GM12878 (cell line): ENCODE measurements at regions not wholly inside any gene's neighbourhood (a gene's known extent, or its start where the extent isn't known, plus 50 kb on each side); places are given as distances from the start of the nearest gene placed in this dataset.

Experiments used
- ATAC-seq: fragments of 200-7000 bp; cut with Tn5 transposase; 3 replicates; pipeline ENCODE4 v1.9.1; 2020; ENCODE audit warnings: mild to moderate bottlenecking, moderate library complexity
- BruUV-seq: library from RNA; stranded (reverse); fragments of 400-500 nt; replicated peaks from 2 replicates; lab custom pipeline; 2021; lab: Mats Ljungman, UMichigan
- CTCF ChIA-PET: fragments of 300-600 bp; sonication (Branson Sonifier 250); formaldehyde crosslinking; extraction: SDS; loops from one replicate; lab custom pipeline; 2021; ENCODE audit warnings: inconsistent platforms; lab: Yijun Ruan, JAX
- POLR2A ChIA-PET: fragments of 350-600 bp; formaldehyde crosslinking; extraction: SDS; loops from one replicate; lab custom pipeline; 2021; ENCODE audit warnings: inconsistent platforms; lab: Charles Lee
- RAD21 ChIA-PET: fragments of 300-600 bp; sonication (Branson Sonifier 250); formaldehyde crosslinking; loops from one replicate; lab custom pipeline; 2023; ENCODE audit warnings: antibody characterized with exemption; ENCODE audit not compliant: unreplicated experiment; lab: Charles Lee
- SMC1A ChIA-PET: fragments of 300-600 bp; sonication (Branson Sonifier 250); formaldehyde crosslinking; loops from one replicate; lab custom pipeline; 2023; ENCODE audit not compliant: unreplicated experiment, uncharacterized antibody; lab: Charles Lee
- DNase-seq: peaks from one replicate; pipeline ENCODE4 v3.0.0-alpha.2; 2011; ENCODE audit warnings: low read depth, low spot score
- FAIRE-seq: peaks from 3 replicates; lab custom pipeline; 2011; peaks lifted over from hg19 to GRCh38; lab: Jason Lieb, UNC
- H2AFZ ChIP-seq: 2 replicates; pipeline ENCODE4 v1.6.0; 2011; ENCODE audit warnings: low read depth, low read length, control low read depth; ENCODE audit not compliant: control insufficient read depth
- H3K27ac ChIP-seq: 2 replicates; pipeline ENCODE4 v1.5.1; 2011; ENCODE audit warnings: control low read depth; ENCODE audit not compliant: control insufficient read depth, insufficient read depth
- H3K27me3 ChIP-seq, 2 experiments: replicated peaks in 1 of 2; 2 replicates each; pipeline versions ENCODE4 v1.6.0 to v1.6.1; 2011; ENCODE audit warnings: low read length in 1 of 2; ENCODE audit not compliant: control insufficient read depth in 2 of 2, insufficient read depth in 2 of 2
- H3K36me3 ChIP-seq, 2 experiments: 2 replicates each; pipeline ENCODE4 v1.5.1; 2011; ENCODE audit warnings: low read length in 1 of 2; ENCODE audit not compliant: control insufficient read depth in 2 of 2, insufficient read depth in 2 of 2
- H3K4me1 ChIP-seq: 2 replicates; pipeline ENCODE4 v1.6.1; 2011; ENCODE audit warnings: mild to moderate bottlenecking, low read length, moderate library complexity, mixed read lengths; ENCODE audit not compliant: control insufficient read depth, insufficient read depth
- H3K4me2 ChIP-seq: 2 replicates; pipeline ENCODE4 v1.6.0; 2011; ENCODE audit warnings: control low read depth; ENCODE audit not compliant: control insufficient read depth, insufficient read depth
- H3K4me3 ChIP-seq: fragments of 200-600 bp; sonication (generic); 2 replicates; pipeline ENCODE4 v1.5.1; 2016
- H3K79me2 ChIP-seq: 2 replicates; pipeline ENCODE4 v1.6.0; 2011; ENCODE audit warnings: low read length; ENCODE audit not compliant: control insufficient read depth, insufficient read depth
- H3K9ac ChIP-seq: 2 replicates; pipeline ENCODE4 v1.8.0; 2011; ENCODE audit warnings: low read length, control low read depth, mixed read lengths; ENCODE audit not compliant: control insufficient read depth, insufficient read depth
- H3K9me3 ChIP-seq: replicated peaks from 3 replicates; pipeline ENCODE4 v1.5.1; 2011; ENCODE audit warnings: mild to moderate bottlenecking, low read length; ENCODE audit not compliant: control insufficient read depth, insufficient read depth
- H4K20me1 ChIP-seq: 2 replicates; pipeline ENCODE4 v1.6.0; 2011; ENCODE audit not compliant: control insufficient read depth, insufficient read depth
- CBFB ChIP-seq: IDR thresholded peaks from 2 replicates; pipeline ENCODE4 v1.6.1; 2016; ENCODE audit warnings: antibody characterized with exemption, low read depth
- CREM ChIP-seq: IDR thresholded peaks from 2 replicates; pipeline ENCODE4 v1.6.1; 2014; ENCODE audit warnings: antibody characterized with exemption, low read depth
- EP300 ChIP-seq, 2 experiments: fragments of 150-350 bp in 1 of 2; IDR thresholded peaks; 2 replicates each; pipeline ENCODE4 v1.6.1; 2011 to 2012; ENCODE audit warnings: low read depth in 2 of 2, low read length in 2 of 2, borderline replicate concordance in 1 of 2, improper control_type of control experiment in 1 of 2, inconsistent platforms in 1 of 2; ENCODE audit not compliant: control insufficient read depth in 1 of 2
- IRF4 ChIP-seq: IDR thresholded peaks from 2 replicates; pipeline ENCODE4 v1.6.1; 2011; ENCODE audit warnings: low read depth, low read length
- NFIC ChIP-seq: IDR thresholded peaks from 2 replicates; pipeline ENCODE4 v1.6.1; 2012; ENCODE audit warnings: low read depth, mild to moderate bottlenecking, inconsistent platforms, low read length, moderate library complexity
- NFXL1 ChIP-seq: fragments of 450-650 bp; IDR thresholded peaks from 2 replicates; pipeline ENCODE4 v1.6.1; 2017; ENCODE audit warnings: antibody characterized with exemption, mild to moderate bottlenecking, borderline replicate concordance
- NR2C1 ChIP-seq: fragments of 450-650 bp; IDR thresholded peaks from 2 replicates; pipeline ENCODE4 v1.6.1; 2017; ENCODE audit warnings: antibody characterized with exemption, mild to moderate bottlenecking, moderate library complexity
- NRF1 ChIP-seq: conservative IDR thresholded peaks from 2 replicates; pipeline ENCODE4 v1.6.1; 2011; ENCODE audit warnings: mild to moderate bottlenecking, low read depth, low read length, improper control_type of control experiment
- SP1 ChIP-seq: IDR thresholded peaks from one replicate; pipeline ENCODE4 v1.6.1; 2011; ENCODE audit warnings: low read depth, low read length
- STAT3 ChIP-seq: IDR thresholded peaks from 2 replicates; pipeline ENCODE4 v1.6.1; 2011; ENCODE audit warnings: low read depth, low read length, improper control_type of control experiment
- SUZ12 ChIP-seq: fragments of 200-600 bp; sonication (generic); IDR thresholded peaks from one replicate; pipeline ENCODE4 v1.6.1; 2018; ENCODE audit warnings: antibody characterized with exemption, mild to moderate bottlenecking; ENCODE audit not compliant: unreplicated experiment
- TCF12 ChIP-seq: IDR thresholded peaks from 2 replicates; pipeline ENCODE4 v1.6.1; 2011; ENCODE audit warnings: low read depth, mild to moderate bottlenecking, low read length
- TCF3 ChIP-seq: IDR thresholded peaks from 2 replicates; pipeline ENCODE4 v1.6.1; 2012; ENCODE audit warnings: low read depth, mild to moderate bottlenecking, low read length, borderline replicate concordance; ENCODE audit not compliant: insufficient read depth
- WGBS: methylation state at CpG from one replicate; pipeline ENCODE4 v1.1.6; 2016; ENCODE audit warnings: low lambda C conversion rate; ENCODE audit not compliant: insufficient replicate concordance, insufficient coverage; ENCODE audit errors: missing lambda C conversion rate; 5-methylcytosine and 5-hydroxymethylcytosine counted together
- in situ Hi-C: fragments of 300-500 bp; cut with MboI; formaldehyde crosslinking; loops from 9 replicates; pipeline ENCODE4 v1.14.3; 2018; ENCODE audit warnings: mixed read lengths
- intact Hi-C: fragments of 100-400 bp; cut with micrococcal nuclease; formaldehyde crosslinking; loops from one replicate; pipeline ENCODE4 v1.14.2; 2022; ENCODE audit not compliant: unreplicated experiment
- TF ChIP-seq, protein P1 (sequence below), 3 experiments: IDR thresholded peaks in 2 of 3; conservative IDR thresholded peaks in 1 of 3; 2 replicates each; pipeline ENCODE4 v1.5.1; 2011; ENCODE audit warnings: low read depth in 3 of 3, low read length in 3 of 3, mild to moderate bottlenecking in 3 of 3, control low read depth in 2 of 3, moderate library complexity in 2 of 3, inconsistent platforms in 1 of 3, mixed read lengths in 1 of 3; ENCODE audit not compliant: control insufficient read depth in 2 of 3, insufficient read depth in 1 of 3; ENCODE audit errors: extremely low read depth in 1 of 3
- TF ChIP-seq, protein P2 (sequence below): IDR thresholded peaks from 2 replicates; pipeline ENCODE4 v1.6.1; 2011; ENCODE audit warnings: borderline replicate concordance, low read depth, mild to moderate bottlenecking, moderate library complexity, mixed read lengths, low read length; ENCODE audit not compliant: insufficient read depth; ENCODE audit errors: extremely low read length
- TF ChIP-seq, protein P3 (sequence below): IDR thresholded peaks from 2 replicates; pipeline ENCODE4 v1.6.1; 2012; ENCODE audit warnings: low read length, inconsistent platforms

DNA sequence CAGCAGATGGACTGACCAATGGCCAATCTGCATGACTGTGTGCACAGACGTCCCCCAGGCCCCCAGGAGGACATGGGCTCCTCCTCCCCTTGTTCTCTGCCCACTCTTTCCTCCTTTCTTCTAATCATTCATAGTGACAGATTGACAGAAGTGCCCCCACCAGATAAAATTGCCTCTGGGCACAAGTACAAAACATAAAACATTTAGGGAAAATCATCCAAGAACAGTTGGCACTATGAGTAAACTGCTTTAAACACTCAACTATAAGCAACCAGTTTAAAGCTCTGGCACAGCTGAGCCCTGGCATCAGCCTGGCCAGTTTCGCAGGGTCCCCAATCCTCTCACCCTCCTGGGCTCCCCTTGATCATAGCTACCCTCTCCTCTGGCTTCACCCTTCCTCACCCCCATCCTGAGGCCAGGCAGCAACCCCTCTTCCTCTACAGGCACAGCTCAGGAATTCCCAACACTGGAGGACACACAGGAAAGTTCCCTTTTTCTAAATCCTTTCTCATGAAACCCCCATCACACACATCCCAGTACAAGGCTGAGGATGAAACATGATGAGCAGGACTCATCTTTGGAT is 232.9 kb downstream of the BUD13 start:
- TF ChIP-seq TCF3 = no peak
- no peak for TF ChIP-seq NR2C1
- TF ChIP-seq, protein P1, sequence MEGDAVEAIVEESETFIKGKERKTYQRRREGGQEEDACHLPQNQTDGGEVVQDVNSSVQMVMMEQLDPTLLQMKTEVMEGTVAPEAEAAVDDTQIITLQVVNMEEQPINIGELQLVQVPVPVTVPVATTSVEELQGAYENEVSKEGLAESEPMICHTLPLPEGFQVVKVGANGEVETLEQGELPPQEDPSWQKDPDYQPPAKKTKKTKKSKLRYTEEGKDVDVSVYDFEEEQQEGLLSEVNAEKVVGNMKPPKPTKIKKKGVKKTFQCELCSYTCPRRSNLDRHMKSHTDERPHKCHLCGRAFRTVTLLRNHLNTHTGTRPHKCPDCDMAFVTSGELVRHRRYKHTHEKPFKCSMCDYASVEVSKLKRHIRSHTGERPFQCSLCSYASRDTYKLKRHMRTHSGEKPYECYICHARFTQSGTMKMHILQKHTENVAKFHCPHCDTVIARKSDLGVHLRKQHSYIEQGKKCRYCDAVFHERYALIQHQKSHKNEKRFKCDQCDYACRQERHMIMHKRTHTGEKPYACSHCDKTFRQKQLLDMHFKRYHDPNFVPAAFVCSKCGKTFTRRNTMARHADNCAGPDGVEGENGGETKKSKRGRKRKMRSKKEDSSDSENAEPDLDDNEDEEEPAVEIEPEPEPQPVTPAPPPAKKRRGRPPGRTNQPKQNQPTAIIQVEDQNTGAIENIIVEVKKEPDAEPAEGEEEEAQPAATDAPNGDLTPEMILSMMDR (IDR thresholded peaks at IDR 0.05 in 2 of 3, conservative IDR thresholded peaks at IDR 0.05 in 1 of 3; ENCODE audit: control insufficient read depth in 2 of 3, extremely low read depth in 1 of 3, insufficient read depth in 1 of 3, low read depth in 3 of 3, low read length in 3 of 3) = no peak
- no peak for TF ChIP-seq IRF4
- no peak for TF ChIP-seq CBFB
- no peak for TF ChIP-seq SUZ12
- TF ChIP-seq, protein P2, sequence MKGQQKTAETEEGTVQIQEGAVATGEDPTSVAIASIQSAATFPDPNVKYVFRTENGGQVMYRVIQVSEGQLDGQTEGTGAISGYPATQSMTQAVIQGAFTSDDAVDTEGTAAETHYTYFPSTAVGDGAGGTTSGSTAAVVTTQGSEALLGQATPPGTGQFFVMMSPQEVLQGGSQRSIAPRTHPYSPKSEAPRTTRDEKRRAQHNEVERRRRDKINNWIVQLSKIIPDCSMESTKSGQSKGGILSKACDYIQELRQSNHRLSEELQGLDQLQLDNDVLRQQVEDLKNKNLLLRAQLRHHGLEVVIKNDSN = no peak
- no peak for TF ChIP-seq NRF1
- no peak for TF ChIP-seq EP300 (IDR thresholded peaks at IDR 0.05; ENCODE audit: borderline replicate concordance in 1 of 2, control insufficient read depth in 1 of 2, low read depth in 2 of 2, low read length in 2 of 2)
- no peak for TF ChIP-seq STAT3
- TF ChIP-seq NFXL1 = no peak
- no peak for TF ChIP-seq TCF12
- TF ChIP-seq, protein P3, sequence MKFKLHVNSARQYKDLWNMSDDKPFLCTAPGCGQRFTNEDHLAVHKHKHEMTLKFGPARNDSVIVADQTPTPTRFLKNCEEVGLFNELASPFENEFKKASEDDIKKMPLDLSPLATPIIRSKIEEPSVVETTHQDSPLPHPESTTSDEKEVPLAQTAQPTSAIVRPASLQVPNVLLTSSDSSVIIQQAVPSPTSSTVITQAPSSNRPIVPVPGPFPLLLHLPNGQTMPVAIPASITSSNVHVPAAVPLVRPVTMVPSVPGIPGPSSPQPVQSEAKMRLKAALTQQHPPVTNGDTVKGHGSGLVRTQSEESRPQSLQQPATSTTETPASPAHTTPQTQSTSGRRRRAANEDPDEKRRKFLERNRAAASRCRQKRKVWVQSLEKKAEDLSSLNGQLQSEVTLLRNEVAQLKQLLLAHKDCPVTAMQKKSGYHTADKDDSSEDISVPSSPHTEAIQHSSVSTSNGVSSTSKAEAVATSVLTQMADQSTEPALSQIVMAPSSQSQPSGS = no peak
- TF ChIP-seq CREM = no peak
- no peak for TF ChIP-seq SP1
- TF ChIP-seq NFIC = no peak
- TF ChIP-seq, all 136 proteins: peak for 0
- H3K79me2 ChIP-seq = no peaks in the 10 kb centered on the region
- ATAC-seq = no peak
- peaks cover 10% of the 10 kb centered on the region in 2 experiments for H3K27me3 ChIP-seq
- H3K27ac ChIP-seq = no peak overlapping the region
- CTCF ChIA-PET = no interaction called here
- in situ Hi-C loops = no loop called here
- no peaks in the 10 kb centered on the region for H3K36me3 ChIP-seq
- no peak overlapping the region for H3K4me2 ChIP-seq
- WGBS = 0% methylated on average over 2 of the region's 2 CpGs
- no peak overlapping the region for H3K9ac ChIP-seq
- no peak for DNase-seq
- SMC1A ChIA-PET = no interaction called here
- no TSS peak for BruUV-seq
- H3K4me1 ChIP-seq = no peaks in the 10 kb centered on the region
- no peaks in the 10 kb centered on the region for H4K20me1 ChIP-seq
- POLR2A ChIA-PET = no interaction called here
- no peaks in the 10 kb centered on the region for H3K9me3 ChIP-seq
- RAD21 ChIA-PET = no interaction called here
- no peak for FAIRE-seq
- intact Hi-C loops = no loop called here
- no peak overlapping the region for H2AFZ ChIP-seq
- H3K4me3 ChIP-seq = no peak overlapping the region
